SIG-M5 treated with dmso at 0.1 percent for 504 hours (cell line): ENCODE measurements at regions not wholly inside any gene's neighbourhood (a gene's known extent, or its start where the extent isn't known, plus 50 kb on each side); places are given as distances from the start of the nearest gene placed in this dataset.

Experiments used
- DNase-seq: peaks from one replicate; lab custom pipeline; 2025; ENCODE audit not compliant: unreplicated experiment; lab: John Stamatoyannopoulos, UW

DNA sequence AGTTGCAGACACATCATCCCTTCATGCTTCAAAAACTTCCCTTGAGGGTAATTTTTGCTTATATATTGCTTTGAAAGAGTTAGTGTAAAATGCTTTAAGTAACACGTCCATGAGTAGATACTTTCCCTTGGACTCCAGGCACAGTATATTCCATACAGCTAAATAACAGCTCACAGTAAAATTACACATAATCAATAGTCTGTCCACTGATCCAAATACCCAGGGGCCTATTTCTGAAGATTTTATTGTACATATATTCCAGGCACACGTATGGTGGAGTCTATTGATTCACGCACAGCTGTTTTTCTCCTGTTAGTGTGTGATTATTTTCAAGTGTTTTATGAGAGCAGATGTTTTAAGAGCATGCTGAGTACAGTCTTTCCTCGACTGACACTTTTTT, 223.7 kb upstream of the GRAMD2B start:
- no peak for DNase-seq

DNA sequence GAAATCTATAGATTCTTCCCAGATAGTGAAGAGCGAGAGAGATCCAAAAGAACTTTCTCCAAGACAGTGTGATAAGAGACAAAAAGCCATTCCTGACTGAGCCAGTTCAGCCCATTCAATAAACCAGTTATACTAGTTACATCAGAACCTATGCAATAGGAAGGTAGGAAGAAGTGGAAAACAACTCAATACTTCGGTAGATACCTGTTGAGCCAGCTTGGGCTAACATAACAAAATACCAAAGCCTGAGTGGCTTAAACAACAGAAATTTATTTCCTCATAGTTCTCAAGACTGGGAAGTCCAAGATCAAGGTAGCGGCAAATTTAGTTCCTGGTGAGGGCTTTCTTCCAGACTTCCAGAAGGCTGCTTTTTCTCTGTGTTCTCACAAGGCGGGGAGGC, 214.5 kb upstream of the GRAMD2B start:
- peak; percentile 7 for DNase-seq

DNA sequence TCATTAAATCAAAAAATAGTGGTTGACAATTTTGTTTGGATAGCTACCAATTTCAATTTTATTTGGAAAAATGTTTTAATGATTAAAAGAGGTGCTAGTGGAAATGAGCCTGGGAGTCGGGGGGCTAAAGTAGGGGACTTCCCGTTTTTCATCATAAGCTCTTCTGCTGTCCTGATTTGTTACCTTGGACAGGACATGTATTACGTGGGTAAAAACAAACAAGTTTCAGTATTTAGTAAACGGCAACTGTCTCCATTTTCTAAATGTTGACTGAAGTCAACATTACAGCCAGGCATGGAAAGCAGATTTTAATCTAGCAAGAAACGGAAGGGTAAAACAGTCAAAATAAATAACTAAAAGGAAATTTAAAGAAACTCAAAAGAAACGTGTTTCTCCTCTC, 212.3 kb upstream of the GRAMD2B start:
- DNase-seq, result no peak

GRCh38 chr5:126219616-126220015, 203.6 kb upstream of the GRAMD2B start:
- no peak for DNase-seq

- DNase-seq, result no peak
Measured at GRCh38 chr5:126220725-126221124, 202.5 kb upstream of the GRAMD2B start.

DNA sequence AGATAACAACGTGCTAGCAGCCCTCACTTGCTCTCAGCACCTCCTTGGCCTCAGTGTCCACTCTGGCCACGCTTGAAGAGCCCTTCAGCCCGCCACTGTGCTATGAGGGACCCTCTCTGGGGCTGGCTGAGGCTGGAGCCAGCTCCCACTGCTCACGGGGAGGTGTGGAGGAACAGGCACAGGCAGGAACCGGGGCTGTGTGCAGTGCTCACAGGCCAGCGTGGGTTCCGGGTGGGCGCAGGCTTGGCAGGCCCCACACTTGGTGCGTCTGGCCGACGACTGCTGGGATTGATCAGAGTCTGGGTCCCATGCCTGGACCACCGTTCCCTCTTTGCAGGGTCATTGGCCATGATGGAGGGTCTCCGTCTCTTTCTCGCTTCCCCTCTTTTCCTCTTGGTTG, 194.3 kb upstream of the GRAMD2B start:
- no peak for DNase-seq

- DNase-seq, result no peak
Measured at GRCh38 chr5:126233256-126233655, 190.0 kb upstream of the GRAMD2B start.

DNA sequence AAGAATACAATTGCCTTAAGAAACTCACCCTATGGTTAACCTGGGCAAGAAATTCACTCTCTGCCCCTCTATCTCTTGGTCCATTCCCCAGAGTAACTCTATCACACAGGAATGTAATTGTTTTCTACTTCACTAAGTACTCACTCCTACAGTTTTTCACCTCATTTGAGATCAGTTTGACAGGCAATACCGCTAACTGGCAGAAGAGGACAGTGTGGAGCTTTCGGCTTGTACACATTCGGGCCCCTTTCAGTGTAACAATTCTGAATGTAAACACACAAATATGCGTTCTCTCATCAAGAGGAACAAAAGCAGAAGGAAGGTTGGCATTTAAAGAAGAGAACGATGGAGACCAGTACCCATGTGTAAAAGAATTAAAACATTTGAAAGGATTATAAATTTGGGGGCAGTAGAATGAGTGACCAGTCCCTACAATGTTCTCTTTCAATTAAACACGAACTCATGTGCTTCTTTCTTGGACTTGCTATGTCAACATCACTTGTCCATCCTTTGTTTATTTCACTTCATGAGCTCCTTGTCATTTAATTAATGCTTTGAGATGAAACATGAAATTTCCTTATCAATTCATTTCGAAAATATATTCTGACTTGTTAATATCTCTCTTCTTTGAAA, 188.5 kb upstream of the GRAMD2B start:
- DNase-seq, result peak; percentile 22

DNA sequence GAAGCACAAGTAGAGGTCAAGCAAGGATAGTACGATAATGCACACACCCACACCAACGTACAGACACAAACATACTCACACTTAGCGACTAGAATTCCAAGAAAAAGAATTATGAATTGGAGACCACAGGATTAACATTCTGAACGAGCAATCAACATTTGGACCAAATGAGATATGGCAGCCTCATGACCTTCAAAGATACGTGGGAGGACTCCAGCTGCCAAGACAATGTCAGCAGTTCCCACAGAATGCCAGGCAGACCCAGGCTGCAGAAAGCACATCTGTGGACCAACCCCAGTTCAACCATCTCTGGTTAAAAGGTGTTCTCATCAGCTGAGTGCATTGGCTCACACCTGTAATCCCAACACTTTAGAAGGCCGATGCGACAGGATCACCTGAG, 187.6 kb upstream of the GRAMD2B start:
- no peak for DNase-seq

DNA sequence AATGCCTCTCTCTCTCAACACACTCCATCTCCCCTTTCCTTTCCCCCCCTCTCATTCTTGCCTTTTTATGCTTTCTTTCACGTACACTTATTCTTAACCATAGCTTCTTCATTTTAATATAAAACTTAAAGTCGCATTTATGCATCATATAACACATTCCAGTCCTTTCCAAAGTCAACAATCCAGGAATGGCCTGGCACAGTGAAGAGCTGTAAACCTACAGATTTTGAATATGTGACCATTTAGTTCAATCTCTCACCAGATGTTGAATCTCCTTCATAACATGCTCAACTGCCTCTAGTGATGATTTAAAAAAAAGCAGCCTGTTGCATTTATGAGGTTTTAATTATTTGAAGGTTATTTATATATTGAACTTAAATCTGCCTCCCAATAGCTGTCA, 186.2 kb upstream of the GRAMD2B start:
- DNase-seq, result no peak

DNA sequence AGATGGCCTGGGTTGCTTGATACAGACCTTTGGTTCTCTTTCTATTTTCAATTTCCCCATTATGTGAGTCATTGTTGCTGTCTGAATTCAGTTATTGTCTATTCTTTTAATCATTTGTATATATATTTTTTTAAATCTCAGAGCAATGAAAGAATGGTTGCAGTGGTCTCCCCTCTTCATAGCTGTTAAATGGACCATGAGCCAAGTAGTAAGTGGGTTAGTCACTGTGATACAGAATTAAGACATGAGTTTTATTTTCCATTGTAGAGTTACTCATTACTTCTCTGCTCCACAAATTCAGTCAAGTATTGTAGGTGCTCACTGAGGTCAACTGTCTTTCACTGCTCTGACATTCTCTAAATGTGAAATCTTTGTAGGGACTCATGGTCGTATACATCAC, 174.6 kb upstream of the GRAMD2B start:
- DNase-seq, result no peak

DNA sequence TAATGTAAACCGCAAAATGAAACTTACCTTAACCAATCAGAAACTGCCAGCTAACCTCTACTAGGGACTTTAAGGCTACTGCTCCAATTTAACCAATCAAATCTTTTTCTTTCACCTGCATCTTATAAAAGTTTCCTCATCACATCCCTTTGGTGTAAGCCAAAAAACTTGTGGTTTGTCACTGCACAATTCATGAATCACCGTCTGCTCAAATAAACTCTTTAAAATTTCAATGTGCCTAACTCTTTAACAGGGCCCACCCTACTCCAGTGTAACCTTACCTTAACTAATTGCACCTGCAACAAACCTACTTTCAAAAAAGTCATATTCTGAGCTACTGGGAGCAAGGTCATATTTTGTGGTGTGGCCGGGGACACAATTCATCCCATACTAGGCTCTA, 172.2 kb upstream of the GRAMD2B start:
- no peak for DNase-seq

DNA sequence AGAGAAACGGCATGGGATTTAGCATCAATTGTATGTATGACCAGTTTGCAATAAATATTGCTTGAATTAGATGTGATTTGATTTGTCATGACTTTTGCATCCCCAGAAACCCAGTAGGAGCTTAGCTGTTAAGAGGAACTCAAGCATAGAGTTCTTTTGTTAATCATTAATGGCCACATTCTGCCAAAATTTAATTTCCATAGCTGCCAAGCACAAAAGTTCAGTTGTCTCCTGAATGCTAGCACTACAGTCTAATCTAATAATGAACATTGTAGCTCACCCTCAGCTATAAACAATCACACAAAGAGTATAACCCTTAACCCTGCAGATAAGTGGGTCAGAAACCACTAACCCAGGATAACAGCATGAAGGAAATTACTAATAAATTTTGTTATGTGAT, 169.8 kb upstream of the GRAMD2B start:
- DNase-seq, result no peak

GRCh38 chr5:126263591-126264184, 159.5 kb upstream of the GRAMD2B start:
- no peak for DNase-seq

- DNase-seq, result no peak
Measured at GRCh38 chr5:126265917-126266316, 157.3 kb upstream of the GRAMD2B start.

- no peak for DNase-seq
Measured at GRCh38 chr5:126267438-126267837, 155.8 kb upstream of the GRAMD2B start.

DNA sequence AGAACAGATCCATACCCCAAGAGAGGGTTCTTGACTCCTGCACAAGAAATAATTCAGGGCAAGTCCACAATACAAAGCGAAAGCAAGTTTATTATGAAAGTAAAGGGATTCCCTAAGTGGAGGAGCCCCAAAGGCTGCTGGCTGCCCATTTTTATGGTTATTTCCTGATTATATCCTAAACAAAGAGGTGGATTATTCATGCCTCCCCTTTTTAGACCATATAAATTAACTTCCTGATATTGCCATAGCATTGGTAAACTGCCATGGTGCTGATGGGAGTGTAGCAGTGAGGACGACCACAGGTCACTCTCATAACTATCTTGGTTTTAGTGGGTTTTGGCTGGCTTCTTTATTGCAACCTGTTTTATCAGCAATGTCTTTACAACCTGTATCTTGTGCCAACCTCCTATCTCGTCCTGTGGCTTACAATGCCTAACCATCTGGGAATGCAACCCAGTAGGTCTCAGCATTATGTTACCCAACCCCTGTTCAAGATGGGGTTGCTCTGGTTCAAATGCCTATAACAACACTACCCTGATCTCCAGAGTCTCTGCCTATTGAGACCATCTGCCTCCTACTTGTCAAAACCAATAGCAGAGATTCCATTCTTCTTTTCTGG, 154.4 kb upstream of the GRAMD2B start:
- no peak for DNase-seq

- DNase-seq, result no peak
Measured at GRCh38 chr5:126269511-126269910, 153.7 kb upstream of the GRAMD2B start.

DNA sequence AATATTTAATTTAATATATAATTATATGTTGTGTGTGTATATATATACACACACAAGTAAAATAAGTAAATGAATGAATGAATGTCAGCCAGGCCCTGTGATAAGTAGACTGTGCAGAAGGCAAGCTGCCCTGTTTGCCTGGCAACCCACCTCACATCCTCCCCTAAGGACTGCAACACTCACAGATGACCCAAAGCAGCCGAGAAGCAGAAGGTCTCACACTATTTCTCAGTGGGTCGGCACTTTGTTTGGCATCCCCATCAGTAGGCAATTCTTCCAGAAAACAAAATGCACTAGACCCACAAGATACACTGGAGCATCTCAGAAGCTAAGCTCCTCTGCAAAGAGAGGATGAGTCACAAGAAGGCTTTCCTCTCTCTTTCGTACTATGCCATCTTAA, 152.1 kb upstream of the GRAMD2B start:
- no peak for DNase-seq

DNA sequence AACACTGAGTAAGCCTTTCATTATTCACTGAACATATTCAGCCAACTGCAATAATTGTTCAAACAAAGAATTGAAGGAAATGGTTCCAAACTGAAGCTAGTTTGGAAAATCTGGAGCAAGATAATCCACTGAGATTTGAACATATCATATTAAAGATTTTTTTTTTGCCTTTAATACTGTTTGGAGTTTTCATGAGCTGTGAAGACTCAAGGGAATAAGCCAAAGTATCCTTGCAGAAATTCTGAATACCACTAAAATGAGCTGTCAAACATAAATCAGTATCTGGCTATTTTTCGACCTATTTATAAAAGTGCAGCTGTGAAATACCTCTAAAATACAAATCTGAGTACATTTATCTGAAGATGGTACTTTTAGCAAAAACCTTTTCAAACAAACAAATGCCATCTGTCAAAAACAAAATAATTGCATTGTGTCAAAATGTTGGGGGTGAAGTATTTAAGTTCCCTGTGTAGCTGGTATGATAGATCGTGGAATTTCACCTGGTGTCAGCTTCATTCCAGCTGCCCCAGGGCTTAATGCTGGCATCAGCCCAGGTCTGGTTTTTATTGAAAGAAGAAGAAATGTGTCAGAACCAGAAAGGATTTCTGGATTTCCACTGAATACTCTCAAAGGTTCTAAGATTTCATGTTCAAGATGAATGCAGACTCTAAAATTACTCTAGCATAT, 149.0 kb upstream of the GRAMD2B start:
- DNase-seq, result no peak

- no peak for DNase-seq
Measured at GRCh38 chr5:126274763-126275125, 148.5 kb upstream of the GRAMD2B start.

DNA sequence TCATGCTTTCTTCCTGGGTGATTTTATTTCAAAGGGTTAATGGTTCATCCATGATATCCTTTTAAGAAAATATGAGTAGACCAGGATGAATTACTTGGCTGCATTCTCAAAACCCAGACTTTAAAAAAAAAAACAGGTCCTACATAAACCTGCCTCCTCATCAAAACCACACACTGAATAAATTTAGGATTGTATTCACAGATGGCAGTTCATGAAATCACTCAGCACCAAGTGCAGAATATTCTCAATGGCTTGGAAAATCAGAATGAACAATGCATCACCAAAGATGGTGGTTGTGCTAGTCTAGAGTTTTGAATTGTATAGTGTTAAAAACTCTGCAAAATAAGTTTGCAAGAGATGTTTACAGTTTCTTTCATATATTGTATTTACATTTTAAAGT, 145.4 kb upstream of the GRAMD2B start:
- no peak for DNase-seq
